SK-N-SH treated with all-trans-retinoic acid at 6 μM for 48 hours (cell line): ENCODE measurements at regions not wholly inside any gene's neighbourhood (a gene's known extent, or its start where the extent isn't known, plus 50 kb on each side); places are given as distances from the start of the nearest gene placed in this dataset.

Source experiments
- BACH2 ChIP-seq: fragments of 250-450 bp; sonication (Bioruptor Pico); IDR thresholded peaks from 2 replicates; pipeline ENCODE4 v1.9.0; 2021; ENCODE audit warnings: mild to moderate bottlenecking, borderline replicate concordance
- GLIS3 ChIP-seq: fragments of 250-450 bp; sonication (Bioruptor Pico); IDR thresholded peaks from 2 replicates; pipeline ENCODE4 v1.5.0; 2020; ENCODE audit warnings: mild to moderate bottlenecking, moderate library complexity
- ISL1 ChIP-seq: fragments of 250-450 bp; sonication (Bioruptor Pico); IDR thresholded peaks from 2 replicates; pipeline ENCODE4 v2.1.2; 2022; ENCODE audit warnings: mild to moderate bottlenecking, moderate library complexity
- OSR1 ChIP-seq: fragments of 250-450 bp; sonication (Bioruptor Pico); IDR thresholded peaks from 2 replicates; pipeline ENCODE4 v1.8.0; 2022; ENCODE audit warnings: moderate library complexity, mild to moderate bottlenecking, inconsistent platforms
- SNAI2 ChIP-seq: fragments of 250-450 bp; sonication (Bioruptor Pico); IDR thresholded peaks from 2 replicates; pipeline ENCODE4 v1.5.0; 2020; ENCODE audit warnings: mild to moderate bottlenecking, moderate library complexity
- ZC3H10 ChIP-seq: fragments of 250-450 bp; sonication (Bioruptor Pico); IDR thresholded peaks from 2 replicates; pipeline ENCODE4 v1.5.1; 2021; ENCODE audit warnings: mild to moderate bottlenecking, moderate library complexity
- ZFP3 ChIP-seq: fragments of 250-450 bp; sonication (Bioruptor Pico); IDR thresholded peaks from 2 replicates; pipeline ENCODE4 v1.5.0; 2020; ENCODE audit warnings: mild to moderate bottlenecking, moderate library complexity
- ZFP30 ChIP-seq: fragments of 450-650 bp; formaldehyde crosslinking; IDR thresholded peaks from 2 replicates; pipeline ENCODE4 v1.5.0; 2022; ENCODE audit warnings: mild to moderate bottlenecking, moderate library complexity
- TF ChIP-seq, protein P1 (sequence below): fragments of 250-450 bp; sonication (Bioruptor Pico); IDR thresholded peaks from 2 replicates; pipeline ENCODE4 v1.8.0; 2020; ENCODE audit warnings: mild to moderate bottlenecking, moderate library complexity, borderline replicate concordance
- TF ChIP-seq, protein P2 (sequence below): fragments of 250-450 bp; sonication (Bioruptor Pico); IDR thresholded peaks from 2 replicates; pipeline ENCODE4 v1.5.1; 2020; ENCODE audit warnings: low read depth, mild to moderate bottlenecking, moderate library complexity
- TF ChIP-seq, protein P3 (sequence below): fragments of 250-450 bp; sonication (Bioruptor Pico); IDR thresholded peaks from 2 replicates; pipeline ENCODE4 v1.5.0; 2020; ENCODE audit warnings: mild to moderate bottlenecking, moderate library complexity
- TF ChIP-seq, protein P4 (sequence below): fragments of 250-450 bp; sonication (Bioruptor Pico); IDR thresholded peaks from 2 replicates; pipeline ENCODE4 v1.8.0; 2021; ENCODE audit warnings: low read depth, mild to moderate bottlenecking, moderate library complexity, borderline replicate concordance

DNA sequence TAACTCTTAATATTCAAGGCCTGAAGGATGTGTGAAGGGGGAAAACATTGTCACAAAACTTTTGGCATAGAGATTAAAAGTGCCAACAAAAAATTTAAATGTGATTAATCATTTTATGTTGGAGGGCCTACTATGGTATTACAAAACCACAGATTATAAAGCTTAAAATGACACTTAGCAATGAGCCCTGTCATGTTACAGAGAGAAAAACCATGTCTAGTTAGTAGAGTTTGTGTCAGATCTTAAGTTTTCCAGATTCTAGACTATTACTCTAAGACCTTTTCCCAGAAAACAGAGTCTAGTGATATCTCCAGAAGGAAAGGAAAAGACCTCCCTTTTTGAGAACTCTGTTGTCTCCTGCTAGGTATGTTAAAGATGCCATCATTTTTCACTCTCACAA lies 239.1 kb upstream of the DKK2 start:
- TF ChIP-seq GLIS3 = no peak
- peak; percentile 57 for TF ChIP-seq ISL1
- no peak for TF ChIP-seq SNAI2 (CRISPR knock-in tag)
- TF ChIP-seq, protein P1, sequence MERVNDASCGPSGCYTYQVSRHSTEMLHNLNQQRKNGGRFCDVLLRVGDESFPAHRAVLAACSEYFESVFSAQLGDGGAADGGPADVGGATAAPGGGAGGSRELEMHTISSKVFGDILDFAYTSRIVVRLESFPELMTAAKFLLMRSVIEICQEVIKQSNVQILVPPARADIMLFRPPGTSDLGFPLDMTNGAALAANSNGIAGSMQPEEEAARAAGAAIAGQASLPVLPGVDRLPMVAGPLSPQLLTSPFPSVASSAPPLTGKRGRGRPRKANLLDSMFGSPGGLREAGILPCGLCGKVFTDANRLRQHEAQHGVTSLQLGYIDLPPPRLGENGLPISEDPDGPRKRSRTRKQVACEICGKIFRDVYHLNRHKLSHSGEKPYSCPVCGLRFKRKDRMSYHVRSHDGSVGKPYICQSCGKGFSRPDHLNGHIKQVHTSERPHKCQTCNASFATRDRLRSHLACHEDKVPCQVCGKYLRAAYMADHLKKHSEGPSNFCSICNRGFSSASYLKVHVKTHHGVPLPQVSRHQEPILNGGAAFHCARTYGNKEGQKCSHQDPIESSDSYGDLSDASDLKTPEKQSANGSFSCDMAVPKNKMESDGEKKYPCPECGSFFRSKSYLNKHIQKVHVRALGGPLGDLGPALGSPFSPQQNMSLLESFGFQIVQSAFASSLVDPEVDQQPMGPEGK (CRISPR knock-in tag) = no peak
- TF ChIP-seq OSR1 = no peak
- TF ChIP-seq, protein P2, sequence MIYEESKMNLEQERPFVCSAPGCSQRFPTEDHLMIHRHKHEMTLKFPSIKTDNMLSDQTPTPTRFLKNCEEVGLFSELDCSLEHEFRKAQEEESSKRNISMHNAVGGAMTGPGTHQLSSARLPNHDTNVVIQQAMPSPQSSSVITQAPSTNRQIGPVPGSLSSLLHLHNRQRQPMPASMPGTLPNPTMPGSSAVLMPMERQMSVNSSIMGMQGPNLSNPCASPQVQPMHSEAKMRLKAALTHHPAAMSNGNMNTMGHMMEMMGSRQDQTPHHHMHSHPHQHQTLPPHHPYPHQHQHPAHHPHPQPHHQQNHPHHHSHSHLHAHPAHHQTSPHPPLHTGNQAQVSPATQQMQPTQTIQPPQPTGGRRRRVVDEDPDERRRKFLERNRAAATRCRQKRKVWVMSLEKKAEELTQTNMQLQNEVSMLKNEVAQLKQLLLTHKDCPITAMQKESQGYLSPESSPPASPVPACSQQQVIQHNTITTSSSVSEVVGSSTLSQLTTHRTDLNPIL (CRISPR knock-in tag) = no peak
- TF ChIP-seq, protein P3, sequence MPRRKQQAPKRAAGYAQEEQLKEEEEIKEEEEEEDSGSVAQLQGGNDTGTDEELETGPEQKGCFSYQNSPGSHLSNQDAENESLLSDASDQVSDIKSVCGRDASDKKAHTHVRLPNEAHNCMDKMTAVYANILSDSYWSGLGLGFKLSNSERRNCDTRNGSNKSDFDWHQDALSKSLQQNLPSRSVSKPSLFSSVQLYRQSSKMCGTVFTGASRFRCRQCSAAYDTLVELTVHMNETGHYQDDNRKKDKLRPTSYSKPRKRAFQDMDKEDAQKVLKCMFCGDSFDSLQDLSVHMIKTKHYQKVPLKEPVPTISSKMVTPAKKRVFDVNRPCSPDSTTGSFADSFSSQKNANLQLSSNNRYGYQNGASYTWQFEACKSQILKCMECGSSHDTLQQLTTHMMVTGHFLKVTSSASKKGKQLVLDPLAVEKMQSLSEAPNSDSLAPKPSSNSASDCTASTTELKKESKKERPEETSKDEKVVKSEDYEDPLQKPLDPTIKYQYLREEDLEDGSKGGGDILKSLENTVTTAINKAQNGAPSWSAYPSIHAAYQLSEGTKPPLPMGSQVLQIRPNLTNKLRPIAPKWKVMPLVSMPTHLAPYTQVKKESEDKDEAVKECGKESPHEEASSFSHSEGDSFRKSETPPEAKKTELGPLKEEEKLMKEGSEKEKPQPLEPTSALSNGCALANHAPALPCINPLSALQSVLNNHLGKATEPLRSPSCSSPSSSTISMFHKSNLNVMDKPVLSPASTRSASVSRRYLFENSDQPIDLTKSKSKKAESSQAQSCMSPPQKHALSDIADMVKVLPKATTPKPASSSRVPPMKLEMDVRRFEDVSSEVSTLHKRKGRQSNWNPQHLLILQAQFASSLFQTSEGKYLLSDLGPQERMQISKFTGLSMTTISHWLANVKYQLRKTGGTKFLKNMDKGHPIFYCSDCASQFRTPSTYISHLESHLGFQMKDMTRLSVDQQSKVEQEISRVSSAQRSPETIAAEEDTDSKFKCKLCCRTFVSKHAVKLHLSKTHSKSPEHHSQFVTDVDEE (CRISPR knock-in tag) = no peak
- TF ChIP-seq ZC3H10 (CRISPR knock-in tag) = no peak
- TF ChIP-seq, protein P4, sequence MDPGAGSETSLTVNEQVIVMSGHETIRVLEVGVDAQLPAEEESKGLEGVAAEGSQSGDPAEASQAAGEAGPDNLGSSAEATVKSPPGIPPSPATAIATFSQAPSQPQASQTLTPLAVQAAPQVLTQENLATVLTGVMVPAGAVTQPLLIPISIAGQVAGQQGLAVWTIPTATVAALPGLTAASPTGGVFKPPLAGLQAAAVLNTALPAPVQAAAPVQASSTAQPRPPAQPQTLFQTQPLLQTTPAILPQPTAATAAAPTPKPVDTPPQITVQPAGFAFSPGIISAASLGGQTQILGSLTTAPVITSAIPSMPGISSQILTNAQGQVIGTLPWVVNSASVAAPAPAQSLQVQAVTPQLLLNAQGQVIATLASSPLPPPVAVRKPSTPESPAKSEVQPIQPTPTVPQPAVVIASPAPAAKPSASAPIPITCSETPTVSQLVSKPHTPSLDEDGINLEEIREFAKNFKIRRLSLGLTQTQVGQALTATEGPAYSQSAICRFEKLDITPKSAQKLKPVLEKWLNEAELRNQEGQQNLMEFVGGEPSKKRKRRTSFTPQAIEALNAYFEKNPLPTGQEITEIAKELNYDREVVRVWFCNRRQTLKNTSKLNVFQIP = no peak
- TF ChIP-seq ZFP3 (CRISPR knock-in tag) = no peak
- no peak for TF ChIP-seq ZFP30
- no peak for TF ChIP-seq BACH2
